ENCODE measurements at regions not wholly inside any gene's neighbourhood (a gene's known extent, or its start where the extent isn't known, plus 50 kb on each side); places are given as distances from the start of the nearest gene placed in this dataset.

GRCh38 chr11:129722529-129722928 lies 93.1 kb upstream of the TMEM45B start:
- in situ Hi-C loops (cut with HindIII; ENCODE audit: low sequenced_read_pairs): no loop called here

- in situ Hi-C loops (cut with HindIII; ENCODE audit: low sequenced_read_pairs): no loop called here
These were observed 92.4 kb upstream of the TMEM45B start for GRCh38 chr11:129723146-129723760.

GRCh38 chr11:129723761-129724162 lies 91.9 kb upstream of the TMEM45B start:
- in situ Hi-C loops (cut with HindIII; ENCODE audit: low sequenced_read_pairs): no loop called here

GRCh38 chr11:129724866-129725265 lies 90.8 kb upstream of the TMEM45B start:
- in situ Hi-C loops (cut with HindIII; ENCODE audit: low sequenced_read_pairs): no loop called here

GRCh38 chr11:129726179-129726578 lies 89.5 kb upstream of the TMEM45B start:
- in situ Hi-C loops (cut with HindIII; ENCODE audit: low sequenced_read_pairs): no loop called here

GRCh38 chr11:129728581-129728980 lies 87.1 kb upstream of the TMEM45B start:
- in situ Hi-C loops (cut with HindIII; ENCODE audit: low sequenced_read_pairs): no loop called here

- in situ Hi-C loops (cut with HindIII; ENCODE audit: low sequenced_read_pairs): no loop called here
These were observed 86.4 kb upstream of the TMEM45B start for GRCh38 chr11:129729216-129729615.

- in situ Hi-C loops (cut with HindIII; ENCODE audit: low sequenced_read_pairs): no loop called here
These were observed 85.8 kb upstream of the TMEM45B start for GRCh38 chr11:129729823-129730222.

- in situ Hi-C loops (cut with HindIII; ENCODE audit: low sequenced_read_pairs): no loop called here
These were observed 84.3 kb upstream of the TMEM45B start for GRCh38 chr11:129731316-129731715.

GRCh38 chr11:129732941-129733340 lies 82.7 kb upstream of the TMEM45B start:
- in situ Hi-C loops (cut with HindIII; ENCODE audit: low sequenced_read_pairs): no loop called here

GRCh38 chr11:129733384-129733783 lies 82.3 kb upstream of the TMEM45B start:
- in situ Hi-C loops (cut with HindIII; ENCODE audit: low sequenced_read_pairs): no loop called here

GRCh38 chr11:129733981-129734380 lies 81.7 kb upstream of the TMEM45B start:
- in situ Hi-C loops (cut with HindIII; ENCODE audit: low sequenced_read_pairs): no loop called here

- in situ Hi-C loops (cut with HindIII; ENCODE audit: low sequenced_read_pairs): no loop called here
These were observed 81.0 kb upstream of the TMEM45B start for GRCh38 chr11:129734654-129735053.

- in situ Hi-C loops (cut with HindIII; ENCODE audit: low sequenced_read_pairs): no loop called here
These were observed 77.8 kb upstream of the TMEM45B start for GRCh38 chr11:129737831-129738230.

GRCh38 chr11:129738242-129738641 lies 77.4 kb upstream of the TMEM45B start:
- in situ Hi-C loops (cut with HindIII; ENCODE audit: low sequenced_read_pairs): no loop called here

GRCh38 chr11:129739339-129739738 lies 76.3 kb upstream of the TMEM45B start:
- in situ Hi-C loops (cut with HindIII; ENCODE audit: low sequenced_read_pairs): no loop called here

GRCh38 chr11:129740125-129740719 lies 75.4 kb upstream of the TMEM45B start:
- in situ Hi-C loops (cut with HindIII; ENCODE audit: low sequenced_read_pairs): no loop called here

GRCh38 chr11:129743112-129743815 lies 72.4 kb upstream of the TMEM45B start:
- in situ Hi-C loops (cut with HindIII; ENCODE audit: low sequenced_read_pairs): no loop called here

- in situ Hi-C loops (cut with HindIII; ENCODE audit: low sequenced_read_pairs): loop anchor here (5.0 kb wide), 2 partner anchors 50 to 385 kb away; no protein-coding TSS in a partner anchor
These were observed 68.6 kb upstream of the TMEM45B start for GRCh38 chr11:129747071-129747470.

GRCh38 chr11:129749141-129749540 lies 66.5 kb upstream of the TMEM45B start:
- in situ Hi-C loops (cut with HindIII; ENCODE audit: low sequenced_read_pairs): loop anchor here (5.0 kb wide), 2 partner anchors 52 to 387 kb away; no protein-coding TSS in a partner anchor

- in situ Hi-C loops (cut with HindIII; ENCODE audit: low sequenced_read_pairs): no loop called here
These were observed 65.0 kb upstream of the TMEM45B start for GRCh38 chr11:129750343-129751292.
